Naive thymus-derived CD4-positive, alpha-beta T cell (primary cell): ENCODE measurements at regions not wholly inside any gene's neighbourhood (a gene's known extent, or its start where the extent isn't known, plus 50 kb on each side); places are given as distances from the start of the nearest gene placed in this dataset.

Experiments used
- ATAC-seq: fragments of 150-1000 bp; cut with Tn5 transposase; 2 replicates; pipeline ENCODE4 v1.10.0; 2021; ENCODE audit warnings: mild to moderate bottlenecking, moderate library complexity
- CTCF ChIA-PET: fragments of 350-600 bp; sonication (Branson Sonifier 250); formaldehyde crosslinking; loops from one replicate; lab custom pipeline; 2021; ENCODE audit warnings: antibody characterized with exemption; lab: Charles Lee
- POLR2A ChIA-PET: fragments of 350-600 bp; sonication (Branson Sonifier 250); formaldehyde crosslinking; loops from one replicate; lab custom pipeline; 2021; ENCODE audit warnings: antibody characterized with exemption, inconsistent platforms; lab: Charles Lee
- DNase-seq, 9 donors: peaks; one replicate each; pipeline versions ENCODE4 v3.0.0 to v3.0.0-alpha.2; 2020 to 2022; ENCODE audit warnings: mixed read lengths in 1 of 9
- H3K27ac ChIP-seq: one replicate; pipeline ENCODE4 v1.7.0; 2013; ENCODE audit warnings: mild to moderate bottlenecking, low read depth, low read length, moderate library complexity
- H3K27me3 ChIP-seq, 2 donors: one replicate each; pipeline ENCODE4 v1.7.0; 2013; ENCODE audit warnings: low read length in 2 of 2, mild to moderate bottlenecking in 2 of 2, moderate library complexity in 2 of 2; ENCODE audit not compliant: control insufficient read depth in 2 of 2, insufficient read depth in 2 of 2
- H3K36me3 ChIP-seq, 3 experiments: 1 replicate in 2 of 3; 2 replicates in 1 of 3; pipeline ENCODE4 v1.7.0; 2013; ENCODE audit warnings: low read length in 3 of 3, mild to moderate bottlenecking in 3 of 3, moderate library complexity in 1 of 3; ENCODE audit not compliant: insufficient read depth in 3 of 3, control insufficient read depth in 2 of 3
- H3K4me1 ChIP-seq, 2 donors: one replicate each; pipeline ENCODE4 v1.7.0; 2013; ENCODE audit warnings: low read length in 2 of 2, mild to moderate bottlenecking in 2 of 2, moderate library complexity in 1 of 2; ENCODE audit not compliant: control insufficient read depth in 2 of 2, insufficient read depth in 2 of 2
- H3K4me3 ChIP-seq: 2 replicates; pipeline ENCODE4 v1.7.0; 2013; ENCODE audit warnings: mild to moderate bottlenecking, low read length
- H3K9me3 ChIP-seq, 3 experiments: 1 replicate in 2 of 3; 2 replicates in 1 of 3; pipeline ENCODE4 v1.7.0; 2013; ENCODE audit warnings: low read length in 3 of 3; ENCODE audit not compliant: control insufficient read depth in 2 of 3
- H3K27ac Mint-ChIP-seq, 9 donors: one replicate each; pipeline ENCODE4 v1.8.0; 2020 to 2022; ENCODE audit warnings: mixed read lengths in 9 of 9, mild to moderate bottlenecking in 8 of 9, moderate library complexity in 5 of 9, inconsistent platforms in 2 of 9
- H3K27me3 Mint-ChIP-seq, 5 donors: one replicate each; pipeline ENCODE4 v1.8.0; 2021 to 2022; ENCODE audit warnings: mixed read lengths in 5 of 5, mild to moderate bottlenecking in 1 of 5
- H3K36me3 Mint-ChIP-seq, 5 donors: one replicate each; pipeline ENCODE4 v1.8.0; 2020 to 2022; ENCODE audit warnings: mixed read lengths in 5 of 5, mild to moderate bottlenecking in 3 of 5, inconsistent platforms in 1 of 5
- H3K4me1 Mint-ChIP-seq, 7 donors: one replicate each; pipeline ENCODE4 v1.8.0; 2020 to 2022; ENCODE audit warnings: mixed read lengths in 7 of 7, mild to moderate bottlenecking in 3 of 7, inconsistent platforms in 1 of 7
- H3K4me3 Mint-ChIP-seq, 10 donors: one replicate each; pipeline ENCODE4 v1.8.0; 2020 to 2022; ENCODE audit warnings: mild to moderate bottlenecking in 10 of 10, mixed read lengths in 10 of 10, moderate library complexity in 6 of 10, inconsistent platforms in 2 of 10
- H3K9me3 Mint-ChIP-seq, 11 donors: one replicate each; pipeline ENCODE4 v1.8.0; 2020 to 2022; ENCODE audit warnings: mixed read lengths in 11 of 11, mild to moderate bottlenecking in 4 of 11, inconsistent platforms in 1 of 11, moderate library complexity in 1 of 11
- intact Hi-C, 2 donors: fragments of 100-400 bp; cut with micrococcal nuclease; formaldehyde crosslinking; loops; one replicate each; pipeline ENCODE4 v1.15.1; 2023

DNA sequence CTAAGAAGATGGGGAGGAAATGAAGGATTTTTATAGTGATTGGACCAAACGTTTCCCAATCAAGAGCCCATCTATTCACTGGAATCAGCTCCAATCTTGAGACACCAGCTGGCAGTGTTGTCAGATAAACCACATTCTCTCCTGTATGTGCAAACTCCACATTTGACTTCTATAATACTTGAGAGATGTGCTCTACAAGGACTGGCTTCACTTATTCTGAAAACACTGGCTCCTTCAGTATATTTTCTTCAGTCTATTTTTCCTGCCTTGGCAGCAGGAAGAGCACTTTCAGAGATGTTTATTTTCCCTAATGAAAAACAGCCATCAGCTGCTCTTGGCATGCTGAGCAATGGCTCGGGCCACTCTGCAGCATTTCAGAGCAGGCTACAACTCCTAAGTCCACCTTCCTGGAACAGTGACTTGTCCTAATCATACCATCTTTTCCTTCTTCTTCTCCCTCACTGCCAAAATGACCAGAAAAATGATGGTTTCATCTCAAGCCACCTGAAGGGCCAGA, 96.9 kb upstream of the FSTL4 start:
- no peaks in the 10 kb centered on the region for H3K9me3 Mint-ChIP-seq
- ChIA-PET POLR2A (no interaction called here), CTCF (no interaction called here)
- ATAC-seq: no peak
- H3K4me1 Mint-ChIP-seq: no peaks in the 10 kb centered on the region
- Histone ChIP-seq H3K9me3 (no peaks in the 10 kb centered on the region), H3K27me3 (no peaks in the 10 kb centered on the region), H3K36me3 (no peaks in the 10 kb centered on the region), H3K4me3 (no peak overlapping the region), H3K27ac (no peak overlapping the region), H3K4me1 (no peaks in the 10 kb centered on the region)
- peaks cover 0 to 14% (median 2%) of the 10 kb centered on the region in 5 donors for H3K27me3 Mint-ChIP-seq
- no peak for DNase-seq
- no peak overlapping the region for H3K27ac Mint-ChIP-seq
- H3K4me3 Mint-ChIP-seq: no peak overlapping the region
- H3K36me3 Mint-ChIP-seq: no peaks in the 10 kb centered on the region
- intact Hi-C loops: no loop called here

DNA sequence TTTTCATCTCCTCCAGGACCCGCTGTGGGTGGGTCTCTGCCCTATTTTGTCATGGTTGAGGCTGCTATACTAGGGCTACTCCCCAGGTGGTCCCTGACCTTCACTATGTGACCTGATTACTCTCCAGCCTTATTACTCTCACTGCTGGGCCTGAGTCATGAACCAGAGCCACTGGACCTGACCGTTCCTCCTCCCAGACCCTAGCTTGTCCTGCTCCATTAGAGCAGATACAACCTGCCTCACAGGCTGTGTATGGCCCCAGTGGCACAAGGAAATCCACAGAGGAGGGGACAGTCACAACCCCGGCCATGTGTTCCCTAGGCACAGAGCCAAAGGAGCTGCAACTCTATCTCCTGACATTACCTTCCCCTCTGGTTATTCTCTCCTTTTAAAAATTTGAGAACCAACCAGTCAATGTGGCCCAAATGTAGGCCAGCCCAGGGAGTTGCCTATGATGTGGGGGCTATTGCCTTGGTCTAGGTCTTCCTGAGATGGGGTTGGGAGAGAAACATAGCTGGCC, 96.0 kb upstream of the FSTL4 start:
- no peak overlapping the region for H3K27ac Mint-ChIP-seq
- no peak overlapping the region for H3K4me3 Mint-ChIP-seq
- Histone ChIP-seq H3K27me3 (no peaks in the 10 kb centered on the region), H3K36me3 (no peaks in the 10 kb centered on the region), H3K9me3 (no peaks in the 10 kb centered on the region), H3K27ac (no peak overlapping the region), H3K4me3 (no peak overlapping the region), H3K4me1 (no peaks in the 10 kb centered on the region)
- no peaks in the 10 kb centered on the region for H3K36me3 Mint-ChIP-seq
- intact Hi-C loops: no loop called here
- ChIA-PET POLR2A (no interaction called here), CTCF (no interaction called here)
- ATAC-seq (no peak), DNase-seq (no peak)
- no peaks in the 10 kb centered on the region for H3K4me1 Mint-ChIP-seq
- H3K9me3 Mint-ChIP-seq: no peaks in the 10 kb centered on the region
- peaks cover 0 to 14% (median 0%) of the 10 kb centered on the region in 5 donors for H3K27me3 Mint-ChIP-seq

DNA sequence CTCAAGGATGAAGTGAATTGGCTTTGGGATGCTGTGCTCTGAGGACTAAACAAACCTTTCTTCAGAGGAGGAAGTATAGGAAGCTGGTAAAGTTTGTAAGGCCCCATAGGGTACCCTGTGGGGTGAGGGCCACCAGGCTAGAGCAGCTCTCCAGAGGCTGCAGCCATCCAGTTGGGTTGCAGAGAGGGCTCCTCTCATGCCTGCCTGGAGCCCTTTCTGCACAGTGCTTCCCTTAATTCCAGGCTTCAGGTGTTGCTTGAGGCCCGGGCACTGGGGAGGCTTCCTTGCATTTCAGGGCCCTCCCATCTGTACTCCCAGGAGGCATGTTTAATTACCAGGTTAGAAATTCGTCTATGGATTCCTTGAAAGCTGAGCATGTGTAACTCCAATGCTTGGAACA, 95.3 kb upstream of the FSTL4 start:
- Histone ChIP-seq H3K9me3 (no peaks in the 10 kb centered on the region), H3K27ac (no peak overlapping the region), H3K4me3 (no peak overlapping the region), H3K4me1 (no peaks in the 10 kb centered on the region), H3K36me3 (no peaks in the 10 kb centered on the region), H3K27me3 (no peaks in the 10 kb centered on the region)
- POLR2A ChIA-PET: no interaction called here
- intact Hi-C loops: no loop called here
- no peaks in the 10 kb centered on the region for H3K9me3 Mint-ChIP-seq
- no peak overlapping the region for H3K4me3 Mint-ChIP-seq
- CTCF ChIA-PET: no interaction called here
- H3K27ac Mint-ChIP-seq: no peak overlapping the region
- peaks cover 0 to 14% (median 0%) of the 10 kb centered on the region in 5 donors for H3K27me3 Mint-ChIP-seq
- ATAC-seq (no peak), DNase-seq (no peak)
- H3K36me3 Mint-ChIP-seq: no peaks in the 10 kb centered on the region
- no peaks in the 10 kb centered on the region for H3K4me1 Mint-ChIP-seq

DNA sequence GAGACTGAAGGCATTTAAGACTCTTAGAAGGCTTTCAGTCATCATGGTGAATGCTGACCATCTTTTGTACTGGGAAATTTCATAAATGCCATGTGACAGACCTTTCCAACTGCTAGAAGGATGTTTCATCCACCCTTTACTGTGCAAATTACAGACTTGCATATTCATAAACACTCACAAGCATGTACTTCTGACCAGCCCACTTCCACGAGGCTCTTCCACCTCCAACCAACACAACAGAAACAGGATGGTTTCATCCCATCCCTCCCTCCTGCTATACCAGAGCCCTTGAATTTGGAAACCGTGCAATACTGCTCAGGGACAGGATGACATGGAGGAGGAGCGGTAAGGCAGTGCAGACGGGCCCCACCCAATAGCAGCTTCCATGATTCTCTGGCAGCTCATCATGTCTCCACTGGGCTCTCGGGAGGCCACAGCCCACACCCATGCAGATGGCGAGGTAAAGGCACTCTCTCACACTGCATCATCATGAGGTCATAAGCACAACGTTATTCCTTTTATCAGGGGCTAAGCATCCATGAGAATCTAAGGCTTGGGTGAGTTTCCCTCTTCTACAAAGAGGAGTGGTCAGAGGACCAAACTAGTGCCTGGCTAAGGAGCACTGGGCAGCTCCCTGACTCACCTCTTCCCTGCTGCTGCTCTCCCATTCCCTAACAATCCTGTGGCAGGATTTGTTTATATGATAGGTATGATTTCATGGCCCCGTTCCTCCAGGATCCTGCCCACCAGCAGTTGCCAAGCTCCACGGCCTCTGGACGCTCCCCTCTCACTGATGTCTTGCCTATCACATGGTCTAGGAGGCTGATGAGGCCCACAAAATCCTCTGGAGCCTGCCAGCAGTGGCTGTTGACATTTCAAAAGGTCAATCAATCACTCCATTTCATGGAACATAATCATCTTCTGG, 94.4 kb upstream of the FSTL4 start:
- DNase-seq (no peak), ATAC-seq (no peak)
- H3K27me3 ChIP-seq: no peaks in the 10 kb centered on the region
- CTCF ChIA-PET: no interaction called here
- no peaks in the 10 kb centered on the region for H3K4me1 ChIP-seq
- POLR2A ChIA-PET: no interaction called here
- no peak overlapping the region for H3K27ac Mint-ChIP-seq
- H3K9me3 ChIP-seq: no peaks in the 10 kb centered on the region
- no peaks in the 10 kb centered on the region for H3K36me3 Mint-ChIP-seq
- H3K27me3 Mint-ChIP-seq: peaks cover 0 to 14% (median 0%) of the 10 kb centered on the region in 5 donors
- H3K4me3 ChIP-seq: no peak overlapping the region
- H3K4me1 Mint-ChIP-seq: no peaks in the 10 kb centered on the region
- no peaks in the 10 kb centered on the region for H3K9me3 Mint-ChIP-seq
- H3K4me3 Mint-ChIP-seq: no peak overlapping the region
- no peaks in the 10 kb centered on the region for H3K36me3 ChIP-seq
- no peak overlapping the region for H3K27ac ChIP-seq
- intact Hi-C loops: no loop called here

DNA sequence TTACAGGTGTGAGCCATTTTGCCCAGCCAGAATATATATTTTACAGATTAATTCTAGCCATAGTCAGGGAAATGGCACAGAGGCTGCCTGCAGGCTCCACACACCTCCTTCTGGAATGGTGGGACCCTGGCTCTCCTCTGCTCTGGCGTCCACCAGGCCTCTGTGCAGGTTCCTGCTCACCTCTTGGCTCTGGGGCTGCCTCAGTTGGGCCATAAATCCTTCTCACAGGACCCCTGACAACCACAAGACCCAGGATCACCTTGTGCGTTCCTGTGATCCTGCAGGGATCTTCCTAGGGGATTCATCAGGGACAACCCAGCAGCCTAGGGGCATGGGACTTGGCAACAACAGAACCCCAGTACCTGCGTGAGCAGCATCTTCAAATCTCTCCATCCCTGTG, 93.0 kb upstream of the FSTL4 start:
- Histone ChIP-seq H3K27ac (no peak overlapping the region), H3K9me3 (no peaks in the 10 kb centered on the region), H3K36me3 (no peaks in the 10 kb centered on the region), H3K4me3 (no peak overlapping the region), H3K4me1 (no peaks in the 10 kb centered on the region), H3K27me3 (no peaks in the 10 kb centered on the region)
- ChIA-PET CTCF (no interaction called here), POLR2A (no interaction called here)
- ATAC-seq (no peak), DNase-seq (no peak)
- intact Hi-C loops: no loop called here
- Mint-ChIP-seq H3K36me3 (no peaks in the 10 kb centered on the region), H3K4me3 (no peak overlapping the region), H3K27ac (no peak overlapping the region), H3K9me3 (peaks cover 0 to under 1% (median 0%) of the 10 kb centered on the region in 11 donors), H3K27me3 (peaks cover 0 to 6% (median 0%) of the 10 kb centered on the region in 5 donors), H3K4me1 (no peaks in the 10 kb centered on the region)

DNA sequence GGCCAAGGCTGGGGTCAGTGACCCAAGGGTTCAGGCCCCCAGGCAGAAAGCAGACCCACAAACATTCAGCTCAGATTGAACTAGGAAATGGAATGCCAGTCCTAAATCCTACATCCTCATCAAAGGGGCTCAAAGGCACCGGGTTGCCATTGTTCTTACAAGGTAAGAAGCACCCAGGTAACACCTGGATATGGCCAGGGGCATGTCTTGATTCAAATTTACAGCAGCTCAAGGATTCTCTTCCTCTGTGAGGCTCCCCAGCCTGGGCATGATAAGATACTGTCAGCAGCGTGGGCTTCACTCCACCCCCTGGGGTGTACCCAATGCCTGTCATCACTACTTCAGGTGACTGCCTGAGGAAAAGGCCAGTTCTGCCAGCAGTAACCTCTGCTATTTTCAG, 92.1 kb upstream of the FSTL4 start:
- Mint-ChIP-seq H3K27me3 (peaks cover 0 to 5% (median 0%) of the 10 kb centered on the region in 5 donors), H3K4me1 (no peaks in the 10 kb centered on the region), H3K36me3 (no peaks in the 10 kb centered on the region), H3K4me3 (no peak overlapping the region), H3K27ac (no peak overlapping the region), H3K9me3 (peaks cover 0 to 3% (median 0%) of the 10 kb centered on the region in 11 donors)
- ChIA-PET POLR2A (no interaction called here), CTCF (no interaction called here)
- DNase-seq (no peak), ATAC-seq (no peak)
- no peak overlapping the region for H3K4me3 ChIP-seq
- no peaks in the 10 kb centered on the region for H3K27me3 ChIP-seq
- H3K4me1 ChIP-seq: no peaks in the 10 kb centered on the region
- no peaks in the 10 kb centered on the region for H3K36me3 ChIP-seq
- no peaks in the 10 kb centered on the region for H3K9me3 ChIP-seq
- H3K27ac ChIP-seq: no peak overlapping the region
- intact Hi-C loops: no loop called here

DNA sequence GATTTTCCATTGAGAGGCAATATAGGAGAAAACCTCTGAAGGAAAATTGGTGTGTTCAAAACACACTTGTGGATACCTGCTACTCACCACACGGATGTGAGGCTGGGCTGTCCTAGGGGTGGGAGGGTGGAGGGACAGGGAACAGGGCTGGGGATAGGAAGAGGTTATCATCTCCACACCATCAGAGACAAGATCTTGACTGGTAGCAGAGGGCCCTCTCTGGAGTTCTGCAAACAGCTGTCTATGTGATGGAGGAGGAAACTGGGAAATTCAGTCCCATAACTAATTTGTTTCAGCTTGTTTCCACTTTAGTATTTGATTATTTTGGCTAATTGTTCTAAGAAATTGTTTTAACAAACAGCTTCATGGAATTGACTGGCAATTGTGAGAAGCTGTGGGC, 91.6 kb upstream of the FSTL4 start:
- Histone ChIP-seq H3K36me3 (no peaks in the 10 kb centered on the region), H3K4me3 (no peak overlapping the region), H3K27ac (no peak overlapping the region), H3K4me1 (no peaks in the 10 kb centered on the region), H3K9me3 (no peaks in the 10 kb centered on the region), H3K27me3 (no peaks in the 10 kb centered on the region)
- ATAC-seq: no peak
- Mint-ChIP-seq H3K27me3 (peaks cover 0 to 5% (median 0%) of the 10 kb centered on the region in 5 donors), H3K4me1 (no peaks in the 10 kb centered on the region), H3K36me3 (no peaks in the 10 kb centered on the region), H3K9me3 (peaks cover 0 to 3% (median 0%) of the 10 kb centered on the region in 11 donors), H3K4me3 (no peak overlapping the region), H3K27ac (no peak overlapping the region)
- ChIA-PET CTCF (no interaction called here), POLR2A (no interaction called here)
- intact Hi-C loops: no loop called here
- no peak for DNase-seq
